ENCODE measurements at regions not wholly inside any gene's neighbourhood (a gene's known extent, or its start where the extent isn't known, plus 50 kb on each side); places are given as distances from the start of the nearest gene placed in this dataset.

GRCh38 chr7:46990761-46991160, 591.1 kb downstream of the TNS3 start:
- Histone ChIP-seq H3K27ac (no peak overlapping the region), H3K4me1 (no peaks in the 10 kb centered on the region), H3K9ac (no peak overlapping the region), H3K36me3 (no peaks in the 10 kb centered on the region), H3K4me2 (no peak overlapping the region), H3K27me3 (no peaks in the 10 kb centered on the region), H4K20me1 (ENCODE audit: low read depth) (no peaks in the 10 kb centered on the region), H3K9me3 (ENCODE audit: low read depth) (no peaks in the 10 kb centered on the region), H3K79me2 (ENCODE audit: low read depth) (no peaks in the 10 kb centered on the region), H2AFZ (replicated peaks) (no peak overlapping the region), H3K4me3 (no peak overlapping the region), H3F3A (ENCODE audit: low read depth) (no peaks in the 10 kb centered on the region)
- TF ChIP-seq CTCF (IDR thresholded peaks at IDR 0.05) = no peak
- no peak for TF ChIP-seq EZH2phosphoT487 (IDR thresholded peaks at IDR 0.05)
- TF ChIP-seq EZH2 (IDR thresholded peaks at IDR 0.05) = no peak
- no peak for DNase-seq (ENCODE audit: low spot score)
- H3K4me1 Mint-ChIP-seq = no peaks in the 10 kb centered on the region
- H3K9me3 Mint-ChIP-seq = peaks cover 7% of the 10 kb centered on the region
- H3K36me3 Mint-ChIP-seq = peaks cover 1% of the 10 kb centered on the region
- no peak overlapping the region for H3K4me3 Mint-ChIP-seq
- no peaks in the 10 kb centered on the region for H3K27me3 Mint-ChIP-seq (ENCODE audit: insufficient read depth, low read depth)
- H3K27ac Mint-ChIP-seq = no peak overlapping the region

- TF ChIP-seq EZH2 (IDR thresholded peaks at IDR 0.05) = no peak
- TF ChIP-seq EZH2phosphoT487 (IDR thresholded peaks at IDR 0.05) = no peak
- TF ChIP-seq CTCF (IDR thresholded peaks at IDR 0.05) = no peak
- peaks cover 6% of the 10 kb centered on the region for H3K36me3 Mint-ChIP-seq
- no peak overlapping the region for H3K4me3 Mint-ChIP-seq
These were observed 592.7 kb downstream of the TNS3 start for GRCh38 chr7:46989247-46989646.

GRCh38 chr7:46982928-46983327, 599.0 kb downstream of the TNS3 start:
- Histone ChIP-seq H3K27ac (no peak overlapping the region), H3K79me2 (ENCODE audit: low read depth) (no peaks in the 10 kb centered on the region), H3K27me3 (no peaks in the 10 kb centered on the region), H3K4me1 (no peaks in the 10 kb centered on the region), H4K20me1 (ENCODE audit: low read depth) (no peaks in the 10 kb centered on the region), H3K4me3 (no peak overlapping the region), H3K36me3 (no peaks in the 10 kb centered on the region), H3K9ac (no peak overlapping the region), H3K9me3 (ENCODE audit: low read depth) (no peaks in the 10 kb centered on the region), H3K4me2 (no peak overlapping the region), H2AFZ (replicated peaks) (no peak overlapping the region), H3F3A (ENCODE audit: low read depth) (no peaks in the 10 kb centered on the region)
- Mint-ChIP-seq H3K9me3 (peaks cover 32% of the 10 kb centered on the region), H3K36me3 (peaks cover 16% of the 10 kb centered on the region), H3K4me1 (peaks cover 29% of the 10 kb centered on the region), H3K27me3 (ENCODE audit: insufficient read depth, low read depth) (no peaks in the 10 kb centered on the region), H3K27ac (peak overlapping the region; percentile 99), H3K4me3 (peak overlapping the region; percentile 18)
- DNase-seq (ENCODE audit: low spot score) = no peak
- TF ChIP-seq EZH2phosphoT487 (IDR thresholded peaks at IDR 0.05) = no peak
- TF ChIP-seq EZH2 (IDR thresholded peaks at IDR 0.05) = no peak
- TF ChIP-seq CTCF (IDR thresholded peaks at IDR 0.05) = no peak

More at GRCh38 chr7:46989247-46989646, 592.7 kb downstream of the TNS3 start:
- Mint-ChIP-seq H3K27ac (no peak overlapping the region), H3K9me3 (peaks cover 16% of the 10 kb centered on the region), H3K27me3 (ENCODE audit: insufficient read depth, low read depth) (no peaks in the 10 kb centered on the region), H3K4me1 (peaks cover 2% of the 10 kb centered on the region)
- H3F3A ChIP-seq (ENCODE audit: low read depth) = no peaks in the 10 kb centered on the region
- H4K20me1 ChIP-seq (ENCODE audit: low read depth) = no peaks in the 10 kb centered on the region
- no peak overlapping the region for H2AFZ ChIP-seq (replicated peaks)
- no peak for DNase-seq (ENCODE audit: low spot score)
- no peaks in the 10 kb centered on the region for H3K4me1 ChIP-seq
- no peak overlapping the region for H3K4me2 ChIP-seq
- H3K79me2 ChIP-seq (ENCODE audit: low read depth) = no peaks in the 10 kb centered on the region
- no peaks in the 10 kb centered on the region for H3K27me3 ChIP-seq
- H3K4me3 ChIP-seq = no peak overlapping the region
- H3K27ac ChIP-seq = no peak overlapping the region
- no peaks in the 10 kb centered on the region for H3K36me3 ChIP-seq
- H3K9ac ChIP-seq = no peak overlapping the region
- H3K9me3 ChIP-seq (ENCODE audit: low read depth) = no peaks in the 10 kb centered on the region
